Stimulated activated CD4-positive, alpha-beta T cell treated with anti-CD3 and anti-CD28 coated beads, Interleukin-1b, Interleukin-23, amount 100 ng/mL, for 1 hour (primary cell): ENCODE measurements at regions not wholly inside any gene's neighbourhood (a gene's known extent, or its start where the extent isn't known, plus 50 kb on each side); places are given as distances from the start of the nearest gene placed in this dataset.
A peak's percentile ranks its signal among the peaks of the same experiment; 100 is the strongest.

ENCODE experiments used
- DNase-seq, 2 donors: peaks; one replicate each; pipeline ENCODE4 v3.0.0-alpha.2; 2020; ENCODE audit warnings: low read depth in 2 of 2

- no peak for DNase-seq
Measured at GRCh38 chr18:77572537-77572936, 322.9 kb downstream of the GALR1 start.

GRCh38 chr18:77573571-77573970 lies 323.9 kb downstream of the GALR1 start:
- no peak for DNase-seq

- no peak for DNase-seq
Measured at GRCh38 chr18:77590943-77591515, 341.4 kb downstream of the GALR1 start.

GRCh38 chr18:77597726-77598125 lies 348.1 kb downstream of the GALR1 start:
- no peak for DNase-seq

DNA sequence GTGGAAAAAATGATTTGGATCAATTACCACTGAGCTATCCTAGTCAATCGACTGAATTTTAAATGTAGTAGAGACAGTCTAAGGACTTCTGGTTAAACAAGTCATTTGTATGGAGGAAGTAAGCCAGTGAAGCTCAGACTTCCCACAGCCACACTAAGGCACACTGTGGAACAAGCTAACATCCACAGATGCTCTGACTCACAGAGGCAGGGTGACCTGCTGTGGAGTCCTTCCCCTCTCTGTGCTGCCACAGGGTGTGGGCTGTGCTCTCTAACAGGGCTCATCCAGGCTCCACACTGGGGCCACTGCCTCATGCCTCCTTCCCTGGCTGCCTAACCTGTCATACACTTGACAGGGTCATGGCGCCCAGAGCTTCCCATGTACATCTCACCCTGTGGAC lies 351.0 kb downstream of the GALR1 start:
- no peak for DNase-seq

- DNase-seq: no peak
Measured at GRCh38 chr18:77601567-77601966, 351.9 kb downstream of the GALR1 start.

DNA sequence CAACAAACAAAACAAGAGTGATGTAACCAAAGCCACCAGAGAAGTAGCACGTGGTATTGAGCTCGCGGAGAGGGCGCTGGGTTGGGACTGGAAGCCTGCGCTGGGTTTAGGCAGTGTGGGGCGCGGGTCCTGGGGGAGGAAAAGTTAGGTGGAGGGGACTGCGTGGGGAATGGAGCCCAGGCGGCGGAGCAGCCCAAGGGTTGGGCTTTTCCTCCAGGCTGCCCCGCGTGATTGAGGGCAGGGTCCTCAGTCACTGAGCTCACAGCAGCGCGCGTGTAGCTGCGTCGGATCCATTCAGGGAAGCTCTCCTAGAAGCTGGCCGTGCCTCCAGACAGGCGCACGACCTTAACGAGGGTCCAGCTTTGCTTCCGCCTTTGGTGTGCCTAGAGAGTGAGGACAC lies 357.4 kb downstream of the GALR1 start:
- DNase-seq: no peak

DNA sequence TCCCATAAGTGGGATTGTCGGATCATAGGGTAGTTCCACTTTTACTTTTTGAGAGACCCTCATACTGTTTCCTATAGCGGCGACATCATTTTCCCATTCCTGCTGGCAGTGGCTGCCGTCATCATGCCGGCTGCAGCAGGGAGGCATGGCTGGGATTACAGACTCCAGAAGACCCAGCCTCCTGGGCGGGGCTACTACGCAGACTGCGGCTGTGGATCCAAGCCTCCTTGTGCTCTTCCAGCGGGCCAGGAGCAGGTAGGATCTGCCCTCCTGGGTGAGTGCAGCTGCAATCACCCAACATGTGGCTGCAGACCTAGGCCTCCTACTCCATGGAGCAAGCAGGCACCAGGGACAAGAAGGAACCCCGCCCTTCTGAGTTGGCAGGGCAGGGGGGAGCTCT lies 359.2 kb downstream of the GALR1 start:
- DNase-seq: no peak

DNA sequence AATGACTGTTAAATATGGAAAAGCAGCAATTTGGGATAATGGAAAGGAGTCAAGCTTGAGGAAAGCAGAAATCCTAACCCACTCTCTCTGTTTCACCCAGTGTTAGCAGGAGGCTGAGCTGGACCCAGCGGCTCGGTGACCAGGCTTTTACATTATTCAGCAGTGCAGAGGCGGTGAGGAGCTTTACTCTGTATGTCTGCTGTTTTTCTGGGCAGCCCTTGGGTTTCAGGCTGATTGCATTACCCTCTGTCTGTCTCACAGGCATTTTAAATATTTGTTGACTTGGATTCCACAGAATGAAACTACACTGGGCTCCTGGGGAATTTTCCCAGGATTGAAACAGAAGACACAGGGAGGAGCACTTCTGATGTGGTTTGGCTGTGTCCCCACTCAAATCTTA lies 368.0 kb downstream of the GALR1 start:
- no peak for DNase-seq

DNA sequence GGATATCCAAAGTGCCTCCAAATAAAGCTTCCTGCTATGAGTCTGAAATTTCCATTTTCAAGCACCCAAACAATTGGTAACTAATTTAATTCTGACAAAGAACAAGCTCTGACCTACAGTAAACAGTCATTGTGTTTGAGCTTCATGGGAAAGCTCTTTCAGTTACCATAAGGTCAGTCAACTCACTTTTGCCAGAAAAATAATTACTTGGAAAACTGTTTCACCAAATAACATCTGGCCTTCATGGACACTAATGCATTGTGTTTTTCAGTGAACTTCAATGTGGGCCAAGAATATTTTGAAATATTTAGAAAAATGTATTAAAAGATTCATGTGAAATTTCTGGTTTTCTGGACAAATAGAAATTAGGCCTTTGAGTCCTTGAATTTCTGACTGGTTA lies 369.9 kb downstream of the GALR1 start:
- no peak for DNase-seq

DNA sequence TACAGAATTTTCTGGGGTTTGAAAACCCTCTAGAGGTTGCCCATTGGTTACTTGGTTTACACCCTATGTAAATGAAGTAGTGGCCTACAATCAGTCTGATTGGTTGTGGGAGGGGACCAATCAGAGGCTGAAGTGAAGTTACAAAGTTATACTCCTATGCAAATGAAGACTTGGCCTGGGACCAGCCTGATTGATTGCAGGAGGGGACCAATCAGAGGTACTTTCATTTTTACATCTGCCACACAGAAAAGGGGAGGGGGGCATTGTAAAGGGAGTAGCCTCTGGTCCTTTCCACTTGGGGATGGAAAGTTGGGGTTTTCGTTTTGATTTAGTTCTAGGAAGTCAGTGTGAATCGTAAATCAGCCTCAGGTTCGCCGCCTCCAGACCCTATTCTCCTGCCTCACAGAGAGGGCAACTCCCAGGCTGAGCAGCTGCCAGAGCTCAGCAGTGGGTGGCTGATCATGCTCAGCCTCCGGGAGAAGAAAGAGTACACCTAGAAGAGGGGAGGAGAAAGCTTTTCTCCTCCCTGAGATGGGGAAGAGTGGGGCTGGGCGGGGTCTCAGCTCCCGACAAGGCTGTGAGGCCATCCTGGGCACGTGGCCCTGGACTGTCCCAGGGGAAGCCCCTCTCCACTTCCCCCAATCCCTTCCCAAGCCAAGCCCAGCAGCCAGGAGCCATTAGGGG lies 372.5 kb downstream of the GALR1 start:
- DNase-seq: no peak

DNA sequence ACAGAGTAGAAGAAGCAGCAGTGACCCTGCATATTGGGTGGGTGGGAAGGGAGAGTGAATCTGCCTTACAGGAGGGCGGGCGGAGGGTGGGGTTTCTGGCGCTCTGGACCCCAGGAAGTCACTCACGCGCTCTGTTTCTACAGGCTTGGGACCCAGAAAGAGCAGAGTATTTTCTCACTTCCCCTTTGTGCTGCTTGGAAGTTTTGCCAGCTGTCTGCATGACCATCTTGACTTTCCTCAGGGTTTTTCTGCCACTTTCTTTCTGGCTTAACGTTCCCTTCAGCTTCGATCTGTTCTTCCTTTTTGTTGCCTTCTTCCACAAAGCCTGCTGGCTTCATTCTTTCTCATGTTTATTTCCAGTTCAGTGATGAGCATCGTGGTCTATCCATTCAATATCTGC lies 383.1 kb downstream of the GALR1 start:
- no peak for DNase-seq

- DNase-seq: no peak
Measured at GRCh38 chr18:77634494-77634893, 384.8 kb downstream of the GALR1 start.

- DNase-seq: no peak
Measured at GRCh38 chr18:77635451-77635850, 385.8 kb downstream of the GALR1 start.

DNA sequence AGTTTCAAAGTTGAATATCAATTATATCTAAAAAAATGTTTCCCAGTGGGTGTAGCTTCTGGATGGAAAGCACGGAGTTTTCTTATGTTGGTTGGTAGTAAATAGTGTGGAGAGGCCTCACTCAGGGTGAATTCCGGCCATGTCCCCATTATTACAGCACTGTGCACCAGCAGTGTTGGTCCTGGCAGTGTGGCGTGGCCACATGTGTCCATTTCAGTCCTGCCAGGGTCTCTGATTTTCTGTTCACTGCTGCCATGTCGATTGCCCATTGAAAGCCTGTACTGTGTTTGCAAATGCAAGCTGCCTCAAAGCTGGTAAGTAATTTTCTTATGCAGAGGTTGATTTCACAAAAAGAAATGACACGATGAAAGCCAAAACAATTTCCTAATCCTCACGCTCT lies 386.2 kb downstream of the GALR1 start:
- DNase-seq: no peak

- no peak for DNase-seq
Measured at GRCh38 chr18:77645170-77645872, 395.7 kb downstream of the GALR1 start.

- DNase-seq: no peak
Measured at GRCh38 chr18:77647472-77647871, 397.8 kb downstream of the GALR1 start.

DNA sequence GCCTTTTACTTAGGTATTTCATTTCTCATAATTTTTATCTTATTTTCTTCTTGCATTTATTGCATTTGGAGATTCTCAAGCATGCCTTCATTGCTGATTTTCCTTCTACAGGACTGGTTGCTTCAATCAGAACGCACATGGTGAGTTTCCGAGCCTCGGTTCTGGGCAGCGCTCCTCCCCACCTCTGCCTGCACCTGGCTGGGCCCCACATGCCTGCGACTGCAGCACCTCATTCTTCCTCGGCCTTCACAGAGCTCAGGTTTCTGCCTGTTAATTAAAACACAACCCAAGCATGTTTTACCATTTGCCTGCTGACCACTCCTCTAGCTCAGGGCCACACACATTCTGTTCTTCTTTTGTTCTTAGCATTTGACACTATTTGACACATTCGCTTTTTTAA lies 398.8 kb downstream of the GALR1 start:
- DNase-seq: no peak

DNA sequence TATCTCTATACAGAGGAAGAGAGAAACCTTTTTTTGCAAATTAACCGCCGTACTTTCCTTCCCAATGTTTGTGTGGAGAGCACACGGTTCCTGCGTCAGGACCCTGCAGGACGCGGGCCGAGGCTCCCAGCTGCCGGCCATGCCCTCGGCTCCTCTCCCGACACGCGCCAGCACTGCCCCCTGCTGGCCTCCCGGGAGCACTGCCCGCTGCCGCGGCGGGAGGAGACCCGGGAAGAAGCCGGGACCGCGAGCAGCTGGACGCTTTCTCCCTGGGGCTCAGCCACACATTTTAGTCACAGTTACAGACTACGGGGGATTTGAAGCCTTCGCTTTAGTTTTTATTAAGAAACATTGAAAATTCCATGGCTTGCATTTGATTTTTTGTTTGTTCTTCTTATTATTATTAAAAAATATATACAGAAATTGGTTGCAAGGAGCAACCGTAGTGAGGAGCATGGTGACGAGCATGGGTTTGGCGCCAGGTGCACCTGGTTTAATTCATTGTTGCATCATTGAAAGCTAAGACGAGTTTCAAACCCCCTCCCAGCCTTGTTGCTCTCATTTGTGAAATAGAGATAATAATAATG lies 401.2 kb downstream of the GALR1 start:
- DNase-seq: peak; percentile 7 to 33

DNA sequence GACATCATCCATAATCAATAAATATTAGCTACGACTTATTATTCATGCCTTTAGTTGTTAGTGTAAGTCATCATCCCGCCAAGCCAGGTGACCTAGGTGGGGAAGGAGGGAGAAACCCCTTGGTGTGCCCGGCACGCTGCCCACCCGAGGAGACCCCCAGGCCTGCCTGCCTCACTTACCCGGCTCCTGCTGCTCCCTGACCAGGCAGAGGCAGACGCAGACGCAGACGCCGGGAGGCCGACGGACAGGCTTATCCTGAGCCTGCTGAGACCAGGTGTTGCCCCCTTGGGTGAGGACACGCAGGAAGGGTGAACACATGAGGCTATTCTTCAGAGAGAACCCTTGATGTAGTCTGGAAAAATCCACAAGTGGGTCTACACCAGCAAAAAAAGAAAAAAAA lies 401.8 kb downstream of the GALR1 start:
- DNase-seq: no peak

DNA sequence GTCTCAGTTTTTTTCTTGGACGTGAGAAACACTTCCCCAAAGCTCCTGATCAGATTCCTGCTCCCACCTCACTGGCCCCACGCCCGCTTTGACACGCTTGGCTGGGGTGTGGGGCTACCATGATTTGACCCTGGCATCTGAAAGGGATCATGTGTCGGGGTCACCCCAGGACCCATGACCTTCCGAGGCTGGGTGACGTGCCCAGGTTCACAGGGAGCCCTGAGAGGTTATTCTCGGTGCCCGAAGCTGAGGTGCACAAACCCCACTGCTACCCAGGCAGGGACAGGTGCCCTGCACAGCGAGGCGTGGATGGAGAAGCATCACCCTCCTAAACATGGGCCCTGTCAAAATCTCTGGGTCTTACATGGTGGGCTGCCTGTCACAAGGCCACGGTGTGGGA lies 404.1 kb downstream of the GALR1 start:
- no peak for DNase-seq

DNA sequence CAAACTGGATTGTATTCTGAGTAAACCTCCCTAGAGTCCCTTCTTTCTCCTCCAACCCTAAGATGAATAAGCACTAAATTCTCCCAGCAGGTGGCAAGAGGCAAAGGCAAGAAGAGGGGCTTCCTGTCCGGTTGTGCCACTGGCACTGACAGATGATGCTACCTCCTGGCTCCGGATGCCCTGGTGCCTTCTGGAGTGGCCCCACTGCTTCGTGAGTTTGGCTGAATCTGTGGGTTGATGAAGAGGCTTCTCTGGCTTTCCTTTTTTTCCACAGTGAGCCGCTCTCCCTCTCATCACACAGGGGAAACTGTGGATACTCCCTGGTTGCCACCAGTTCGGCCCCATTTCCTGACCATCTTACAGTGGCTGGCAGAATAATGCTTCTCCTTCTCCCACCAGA lies 404.7 kb downstream of the GALR1 start:
- no peak for DNase-seq
